ENCODE measurements at regions not wholly inside any gene's neighbourhood (a gene's known extent, or its start where the extent isn't known, plus 50 kb on each side); places are given as distances from the start of the nearest gene placed in this dataset.
A peak's percentile ranks its signal among the peaks of the same experiment; 100 is the strongest.

GRCh38 chr6:151671195-151671594, 136.3 kb upstream of the ESR1 start:
- Mint-ChIP-seq H3K27ac (no peak overlapping the region), H3K36me3 (no peaks in the 10 kb centered on the region), H3K9me3 (no peaks in the 10 kb centered on the region), H3K4me3 (no peak overlapping the region), H3K27me3 (peaks cover 0 to 12% of the 10 kb centered on the region in 2 donors), H3K4me1 (peaks cover 0 to 6% (median 0%) of the 10 kb centered on the region in 3 donors)
- Histone ChIP-seq H3K4me3 (ENCODE audit: control insufficient read depth in 1 of 2, extremely low read depth in 1 of 2, low read length in 1 of 2) (no peak overlapping the region), H3K4me1 (ENCODE audit: control insufficient read depth in 1 of 2, extremely low read depth in 1 of 2, insufficient read depth in 2 of 2, low read length in 2 of 2) (no peaks in the 10 kb centered on the region), H3K36me3 (ENCODE audit: control insufficient read depth in 2 of 2, extremely low read depth in 1 of 2, insufficient read depth in 1 of 2, low read length in 1 of 2) (no peaks in the 10 kb centered on the region), H3K27me3 (replicated peaks in 1 of 2; ENCODE audit: control insufficient read depth in 2 of 2, extremely low read depth in 1 of 2, insufficient read depth in 2 of 2, low read length in 1 of 2) (peaks cover 0 to 2% of the 10 kb centered on the region in 2 experiments), H3K27ac (ENCODE audit: low read length) (no peak overlapping the region), H3K9me3 (no peaks in the 10 kb centered on the region)
- no peak for ATAC-seq (replicated peaks in 1 of 4)
- POLR2A ChIA-PET, result no interaction called here
- CTCF ChIA-PET, result interaction anchor here in 1 of 2 donors (0.7 kb wide), 1 partner anchor 33 kb away, joined by 3 read pairs; no protein-coding TSS in a partner anchor
- DNase-seq, result no peak
- WGBS (ENCODE audit: insufficient coverage), result 93% methylated on average over 4 of the region's 5 CpGs

- Histone ChIP-seq H3K36me3 (ENCODE audit: control insufficient read depth in 2 of 2, extremely low read depth in 1 of 2, insufficient read depth in 1 of 2, low read length in 1 of 2) (no peaks in the 10 kb centered on the region), H3K9me3 (no peaks in the 10 kb centered on the region), H3K27me3 (replicated peaks in 1 of 2; ENCODE audit: control insufficient read depth in 2 of 2, extremely low read depth in 1 of 2, insufficient read depth in 2 of 2, low read length in 1 of 2) (peaks cover 0 to 2% of the 10 kb centered on the region in 2 experiments), H3K27ac (ENCODE audit: low read length) (no peak overlapping the region), H3K4me3 (ENCODE audit: control insufficient read depth in 1 of 2, extremely low read depth in 1 of 2, low read length in 1 of 2) (no peak overlapping the region), H3K4me1 (ENCODE audit: control insufficient read depth in 1 of 2, extremely low read depth in 1 of 2, insufficient read depth in 2 of 2, low read length in 2 of 2) (no peaks in the 10 kb centered on the region)
- CTCF ChIA-PET, result interaction anchor here (0.6 to 3.3 kb wide), 3 partner anchors 449 to 758 kb away, joined by 4 to 15 read pairs (median 4); no protein-coding TSS in a partner anchor
- Mint-ChIP-seq H3K27me3 (no peaks in the 10 kb centered on the region), H3K27ac (no peak overlapping the region), H3K36me3 (no peaks in the 10 kb centered on the region), H3K9me3 (no peaks in the 10 kb centered on the region), H3K4me1 (peaks cover 0 to 6% (median 0%) of the 10 kb centered on the region in 3 donors), H3K4me3 (no peak overlapping the region)
- ATAC-seq (replicated peaks in 1 of 4) (no peak), DNase-seq (no peak)
- no CpG with 5 or more reads among the region's 3 CpGs for WGBS (ENCODE audit: insufficient coverage)
- POLR2A ChIA-PET, result no interaction called here
Observed at GRCh38 chr6:151674578-151674977, 132.9 kb upstream of the ESR1 start.

GRCh38 chr6:151675746-151676459, 131.6 kb upstream of the ESR1 start:
- H3K27ac Mint-ChIP-seq, result no peak overlapping the region
- 27% methylated on average over 6 of the region's 8 CpGs for WGBS (ENCODE audit: insufficient coverage)
- H3K4me3 Mint-ChIP-seq, result no peak overlapping the region

GRCh38 chr6:151676460-151676945, 131.0 kb upstream of the ESR1 start:
- Histone ChIP-seq H3K4me1 (ENCODE audit: control insufficient read depth in 1 of 2, extremely low read depth in 1 of 2, insufficient read depth in 2 of 2, low read length in 2 of 2) (peaks cover 0 to under 1% of the 10 kb centered on the region in 2 experiments), H3K27ac (ENCODE audit: low read length) (no peak overlapping the region), H3K27me3 (replicated peaks in 1 of 2; ENCODE audit: control insufficient read depth in 2 of 2, extremely low read depth in 1 of 2, insufficient read depth in 2 of 2, low read length in 1 of 2) (peaks cover 0 to 2% of the 10 kb centered on the region in 2 experiments), H3K9me3 (no peaks in the 10 kb centered on the region), H3K4me3 (ENCODE audit: control insufficient read depth in 1 of 2, extremely low read depth in 1 of 2, low read length in 1 of 2) (no peak overlapping the region), H3K36me3 (ENCODE audit: control insufficient read depth in 2 of 2, extremely low read depth in 1 of 2, insufficient read depth in 1 of 2, low read length in 1 of 2) (no peaks in the 10 kb centered on the region)
- ATAC-seq (replicated peaks in 1 of 4) (no peak), DNase-seq (no peak)
- ChIA-PET CTCF (interaction anchor here in 1 of 2 donors (0.7 to 3.3 kb wide), 3 partner anchors 15 to 1320 kb away, joined by 3 to 15 read pairs (median 3); no protein-coding TSS in a partner anchor), POLR2A (no interaction called here)
- no peaks in the 10 kb centered on the region for H3K36me3 Mint-ChIP-seq
- H3K4me3 Mint-ChIP-seq, result no peak overlapping the region
- H3K9me3 Mint-ChIP-seq, result no peaks in the 10 kb centered on the region
- no peak overlapping the region for H3K27ac Mint-ChIP-seq
- H3K4me1 Mint-ChIP-seq, result peaks cover under 1 to 15% (median 2%) of the 10 kb centered on the region in 3 donors
- no peaks in the 10 kb centered on the region for H3K27me3 Mint-ChIP-seq
- 88% methylated on average over 1 of the region's 7 CpGs for WGBS (ENCODE audit: insufficient coverage)

More at GRCh38 chr6:151675746-151676459, 131.6 kb upstream of the ESR1 start:
- Mint-ChIP-seq H3K9me3 (no peaks in the 10 kb centered on the region), H3K27me3 (no peaks in the 10 kb centered on the region), H3K4me1 (peaks cover 0 to 9% (median 0%) of the 10 kb centered on the region in 3 donors), H3K36me3 (no peaks in the 10 kb centered on the region)
- ChIA-PET CTCF (interaction anchor here (0.6 to 3.3 kb wide), 4 partner anchors 16 to 793 kb away, joined by 3 to 15 read pairs (median 4); no protein-coding TSS in a partner anchor), POLR2A (no interaction called here)
- Histone ChIP-seq H3K4me3 (ENCODE audit: control insufficient read depth in 1 of 2, extremely low read depth in 1 of 2, low read length in 1 of 2) (no peak overlapping the region), H3K9me3 (no peaks in the 10 kb centered on the region), H3K27ac (ENCODE audit: low read length) (no peak overlapping the region), H3K36me3 (ENCODE audit: control insufficient read depth in 2 of 2, extremely low read depth in 1 of 2, insufficient read depth in 1 of 2, low read length in 1 of 2) (no peaks in the 10 kb centered on the region), H3K4me1 (ENCODE audit: control insufficient read depth in 1 of 2, extremely low read depth in 1 of 2, insufficient read depth in 2 of 2, low read length in 2 of 2) (no peaks in the 10 kb centered on the region), H3K27me3 (replicated peaks in 1 of 2; ENCODE audit: control insufficient read depth in 2 of 2, extremely low read depth in 1 of 2, insufficient read depth in 2 of 2, low read length in 1 of 2) (peaks cover 0 to 2% of the 10 kb centered on the region in 2 experiments)
- DNase-seq, result peak in 33 of 35 experiments; percentile 5 to 76 (median 34)
- peak; percentile 66 to 76 (median 71) for ATAC-seq (replicated peaks in 1 of 4)

GRCh38 chr6:151677404-151677803, 130.1 kb upstream of the ESR1 start:
- Mint-ChIP-seq H3K4me3 (no peak overlapping the region), H3K4me1 (peaks cover 7 to 24% (median 8%) of the 10 kb centered on the region in 3 donors), H3K9me3 (no peaks in the 10 kb centered on the region), H3K36me3 (no peaks in the 10 kb centered on the region), H3K27me3 (no peaks in the 10 kb centered on the region), H3K27ac (no peak overlapping the region)
- no peaks in the 10 kb centered on the region for H3K9me3 ChIP-seq
- H3K4me3 ChIP-seq (ENCODE audit: control insufficient read depth in 1 of 2, extremely low read depth in 1 of 2, low read length in 1 of 2), result no peak overlapping the region
- H3K27ac ChIP-seq (ENCODE audit: low read length), result no peak overlapping the region
- peaks cover 0 to 2% of the 10 kb centered on the region in 2 experiments for H3K27me3 ChIP-seq (replicated peaks in 1 of 2; ENCODE audit: control insufficient read depth in 2 of 2, extremely low read depth in 1 of 2, insufficient read depth in 2 of 2, low read length in 1 of 2)
- POLR2A ChIA-PET, result no interaction called here
- no CpG with 5 or more reads among the region's 6 CpGs for WGBS (ENCODE audit: insufficient coverage)
- DNase-seq (no peak), ATAC-seq (replicated peaks in 1 of 4) (no peak)
- H3K36me3 ChIP-seq (ENCODE audit: control insufficient read depth in 2 of 2, extremely low read depth in 1 of 2, insufficient read depth in 1 of 2, low read length in 1 of 2), result no peaks in the 10 kb centered on the region
- CTCF ChIA-PET, result interaction anchor here in 1 of 2 donors (3.3 kb wide), 1 partner anchor 447 kb away, joined by 15 read pairs; no protein-coding TSS in a partner anchor
- peaks cover 0 to 3% of the 10 kb centered on the region in 2 experiments for H3K4me1 ChIP-seq (ENCODE audit: control insufficient read depth in 1 of 2, extremely low read depth in 1 of 2, insufficient read depth in 2 of 2, low read length in 2 of 2)

- Histone ChIP-seq H3K9me3 (no peaks in the 10 kb centered on the region), H3K4me3 (ENCODE audit: control insufficient read depth in 1 of 2, extremely low read depth in 1 of 2, low read length in 1 of 2) (no peak overlapping the region), H3K27ac (ENCODE audit: low read length) (no peak overlapping the region), H3K4me1 (ENCODE audit: control insufficient read depth in 1 of 2, extremely low read depth in 1 of 2, insufficient read depth in 2 of 2, low read length in 2 of 2) (peaks cover 0 to 3% of the 10 kb centered on the region in 2 experiments), H3K36me3 (ENCODE audit: control insufficient read depth in 2 of 2, extremely low read depth in 1 of 2, insufficient read depth in 1 of 2, low read length in 1 of 2) (no peaks in the 10 kb centered on the region), H3K27me3 (replicated peaks in 1 of 2; ENCODE audit: control insufficient read depth in 2 of 2, extremely low read depth in 1 of 2, insufficient read depth in 2 of 2, low read length in 1 of 2) (no peaks in the 10 kb centered on the region)
- Mint-ChIP-seq H3K9me3 (no peaks in the 10 kb centered on the region), H3K4me3 (no peak overlapping the region), H3K36me3 (no peaks in the 10 kb centered on the region), H3K4me1 (peaks cover 7 to 24% (median 8%) of the 10 kb centered on the region in 3 donors), H3K27me3 (peaks cover 0 to 7% of the 10 kb centered on the region in 2 donors), H3K27ac (no peak overlapping the region)
- ATAC-seq (replicated peaks in 1 of 4), result no peak
- WGBS (ENCODE audit: insufficient coverage), result no CpG with 5 or more reads among the region's 9 CpGs
- ChIA-PET POLR2A (no interaction called here), CTCF (interaction anchor here in 1 of 2 donors (0.6 kb wide), 2 partner anchors 83 to 1130 kb away, joined by 3 to 4 read pairs; no protein-coding TSS in a partner anchor)
- DNase-seq, result no peak
Observed at GRCh38 chr6:151679081-151679480, 128.4 kb upstream of the ESR1 start.

Measured in T-cell (primary cell).